Stimulated activated naive CD8-positive, alpha-beta T cell treated with anti-CD3 and anti-CD28 coated beads, Interleukin-15, Interleukin-2, amounts not matched to agents 100 U/mL and 50 U/mL, for 24 hours (primary cell): ENCODE measurements at regions not wholly inside any gene's neighbourhood (a gene's known extent, or its start where the extent isn't known, plus 50 kb on each side); places are given as distances from the start of the nearest gene placed in this dataset.
"Not testable (repeated sequence)": the region's sequence is repeated elsewhere in the genome, so short reads cannot be mapped to it uniquely, and the experiment has no call there.

Experiments
- ATAC-seq: fragments of 150-1000 bp; cut with Tn5 transposase; one replicate; pipeline ENCODE4 v1.10.0; 2021
- DNase-seq: peaks from one replicate; pipeline ENCODE4 v3.0.0; 2021

DNA sequence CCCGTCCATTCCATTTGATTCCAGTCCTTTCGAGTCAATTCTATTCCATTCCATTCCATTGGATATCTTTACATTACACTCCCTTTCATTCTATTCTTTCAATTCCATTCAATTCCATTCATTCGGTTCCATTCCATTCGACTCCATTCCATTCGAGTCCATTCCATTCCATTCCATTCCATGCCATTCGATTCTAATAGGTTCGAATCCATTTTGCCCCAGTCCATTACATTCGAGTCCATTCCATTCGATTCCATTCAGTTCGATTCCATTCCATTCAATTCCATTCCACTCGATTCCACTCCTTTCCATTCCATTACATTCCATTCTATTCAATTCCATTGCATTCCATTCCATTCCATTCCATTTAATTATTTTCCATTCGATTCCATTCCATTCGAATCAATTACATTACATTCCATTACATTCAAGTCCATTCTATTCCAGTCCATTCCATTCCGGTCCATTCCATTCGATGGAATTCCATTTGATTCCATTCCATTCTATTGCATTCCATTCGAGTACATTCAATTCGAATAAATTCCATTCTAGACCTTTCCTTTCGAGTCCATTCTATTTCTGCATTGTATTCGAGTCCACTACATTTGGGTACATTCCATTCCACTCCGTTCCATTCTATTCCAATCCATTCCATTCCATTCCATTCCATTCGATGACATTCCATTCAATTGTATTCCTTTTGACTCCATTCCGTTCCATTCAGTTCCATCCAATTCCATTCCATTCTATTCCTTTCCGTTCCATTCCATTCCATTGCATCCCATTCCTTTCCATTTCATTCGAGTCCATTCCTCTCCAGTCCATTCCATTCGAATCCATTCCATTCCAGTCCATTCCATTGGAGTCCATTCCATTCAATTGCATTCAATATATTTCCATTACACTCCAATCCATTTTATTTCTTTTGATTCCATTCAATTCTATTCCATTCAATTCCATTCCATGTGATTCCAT, 2604.8 kb upstream of the TPTE start:
- ATAC-seq: no peak
- DNase-seq: no peak

DNA sequence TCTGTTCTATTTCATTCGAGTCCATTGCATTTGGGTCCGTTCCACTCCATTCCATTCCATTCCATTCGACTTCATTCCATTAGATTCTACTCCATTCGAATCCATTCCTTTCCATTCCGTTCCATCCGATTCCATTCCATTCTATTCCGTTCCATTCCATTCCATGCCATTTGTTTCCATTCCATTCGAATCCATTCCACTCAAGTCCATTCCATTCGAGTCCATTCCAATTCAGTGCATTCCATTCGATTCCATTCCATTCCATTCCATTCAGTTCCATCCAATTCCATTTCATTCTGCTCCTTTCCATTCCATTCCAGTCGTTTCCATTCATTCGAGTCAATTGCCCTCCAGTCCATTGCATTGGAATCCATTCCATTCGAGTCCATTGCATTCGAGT, 2603.7 kb upstream of the TPTE start:
- DNase-seq (no peak), ATAC-seq (no peak)

DNA sequence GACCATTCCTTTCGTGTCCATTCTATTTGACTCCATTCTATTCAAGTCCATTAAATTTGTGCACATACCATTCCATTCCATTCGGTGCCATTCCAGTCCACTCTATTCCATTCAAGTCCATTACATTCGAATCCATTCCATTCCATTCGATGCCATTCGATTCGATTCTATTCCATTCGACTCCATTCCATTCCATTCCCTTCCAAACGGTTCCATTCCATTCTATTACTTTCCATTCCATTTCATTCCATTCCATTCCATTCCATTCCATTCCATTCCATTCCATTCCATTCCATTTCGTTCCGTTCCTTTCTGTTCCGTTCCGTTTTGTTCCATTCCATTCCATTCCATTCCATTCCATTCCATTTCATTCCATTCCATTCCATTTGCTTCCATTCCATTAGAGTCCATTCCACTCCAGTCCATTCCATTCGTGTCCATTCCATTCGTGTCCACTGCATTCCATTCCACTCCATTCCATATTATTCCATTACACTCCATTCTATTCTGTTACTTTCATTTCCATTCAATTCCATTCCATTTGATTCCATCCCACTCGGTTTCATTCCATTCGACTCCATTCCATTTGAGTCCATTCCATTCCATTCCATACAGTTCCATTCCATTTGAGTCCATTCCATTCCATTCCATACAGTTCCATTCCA, 2595.3 kb upstream of the TPTE start:
- not testable (repeated sequence) for DNase-seq
- peak; percentile 66 for ATAC-seq

DNA sequence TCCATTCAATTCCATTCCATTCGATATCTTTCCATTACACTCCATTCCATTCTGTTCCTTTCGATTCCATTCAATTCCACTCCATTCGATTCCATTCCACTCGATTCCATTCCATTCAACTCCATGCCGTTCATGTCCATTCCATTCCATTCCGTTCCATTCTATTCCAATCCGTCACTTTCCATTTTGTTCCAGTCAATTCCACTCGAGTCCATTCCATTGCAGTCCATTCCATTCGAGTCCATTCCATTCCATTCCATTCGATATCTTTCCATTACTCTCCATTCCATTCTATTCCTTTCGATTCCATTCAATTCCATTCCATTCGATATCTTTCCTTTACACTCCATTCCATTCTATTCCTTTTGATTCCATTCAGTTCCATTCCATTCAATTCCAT, 2592.9 kb upstream of the TPTE start:
- ATAC-seq, DNase-seq: not testable (repeated sequence)

DNA sequence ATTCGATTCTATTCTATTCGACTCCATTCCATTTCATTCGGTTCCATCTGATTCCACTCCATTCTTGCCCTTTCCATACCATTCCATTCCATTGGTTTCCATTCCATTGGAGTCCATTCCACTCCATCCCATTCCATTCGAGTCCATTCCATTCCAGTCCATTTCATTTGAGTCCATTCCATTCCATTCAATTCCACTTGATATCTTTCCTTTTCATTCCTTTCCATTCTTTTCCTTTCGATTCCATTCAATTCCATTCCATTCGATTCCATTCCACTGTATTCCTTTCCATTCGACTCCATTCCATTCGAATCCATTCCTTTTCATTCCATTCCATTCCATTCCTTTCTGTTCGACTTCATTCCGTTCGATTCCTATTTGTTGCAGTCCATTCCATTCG, 2591.8 kb upstream of the TPTE start:
- ATAC-seq, DNase-seq: not testable (repeated sequence)

DNA sequence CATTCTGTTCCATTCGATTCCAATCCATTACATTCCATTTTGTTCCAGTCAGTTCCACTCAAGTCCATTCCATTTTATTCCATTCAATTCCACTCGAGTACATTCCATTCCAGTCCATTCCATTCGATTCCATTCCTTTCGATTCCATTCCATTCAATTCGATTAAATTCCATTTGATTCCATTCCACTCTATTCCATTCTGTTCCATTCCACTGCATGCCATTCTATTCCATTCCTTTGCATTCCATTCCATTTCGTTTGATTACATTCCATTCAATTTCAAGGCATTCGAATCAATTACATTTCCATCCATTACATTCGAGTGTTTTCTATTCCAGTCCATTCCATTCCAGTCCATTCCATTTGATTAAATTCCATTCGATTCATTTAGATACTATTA, 2590.9 kb upstream of the TPTE start:
- DNase-seq, ATAC-seq: not testable (repeated sequence)

- ATAC-seq, DNase-seq: not testable (repeated sequence)
These were observed 2589.3 kb upstream of the TPTE start for GRCh38 chr21:7932113-7932512.

GRCh38 chr21:7932834-7933233, 2588.5 kb upstream of the TPTE start:
- not testable (repeated sequence) for DNase-seq

GRCh38 chr21:7933923-7934322, 2587.5 kb upstream of the TPTE start:
- ATAC-seq: no peak
- no peak for DNase-seq

More at GRCh38 chr21:7932834-7933233, 2588.5 kb upstream of the TPTE start:
- not testable (repeated sequence) for ATAC-seq

DNA sequence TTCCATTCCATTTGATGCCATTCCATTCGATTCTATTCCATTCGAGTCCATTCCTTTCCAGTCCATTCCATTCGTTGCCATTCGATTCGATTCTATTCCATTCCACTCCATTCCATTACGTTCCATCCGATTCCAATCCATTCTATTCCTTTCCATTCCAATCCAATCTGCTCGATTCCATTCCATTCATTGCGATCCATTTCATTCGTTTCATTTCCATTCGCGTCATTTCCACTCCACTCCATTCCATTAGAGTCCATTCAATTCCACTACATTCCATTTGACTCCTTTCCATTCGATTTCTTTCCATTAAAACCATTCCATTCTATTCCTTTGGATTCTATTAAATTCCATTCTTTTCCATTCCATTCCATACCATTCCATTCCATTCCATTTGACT, 2584.1 kb upstream of the TPTE start:
- not testable (repeated sequence) for ATAC-seq

DNA sequence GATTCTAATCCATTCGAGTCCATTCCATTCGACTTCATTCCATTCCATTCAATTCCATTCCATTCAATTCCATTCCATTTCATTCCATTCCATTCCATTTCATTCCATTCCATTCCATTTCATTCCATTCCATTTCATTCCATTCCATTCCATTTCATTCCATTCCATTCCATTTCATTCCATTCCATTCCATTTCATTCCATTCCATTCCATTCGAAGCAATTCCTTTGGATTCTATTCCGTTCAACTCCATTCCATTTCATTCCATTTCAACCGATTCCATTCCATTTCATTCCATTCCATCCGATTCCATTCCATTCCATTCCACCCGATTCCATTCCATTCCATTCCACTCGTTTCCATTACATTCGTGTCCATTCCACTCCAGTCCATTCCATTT, 2583.2 kb upstream of the TPTE start:
- DNase-seq, ATAC-seq: not testable (repeated sequence)

More for the DNA sequence above, 2584.1 kb upstream of the TPTE start:
- not testable (repeated sequence) for DNase-seq

GRCh38 chr21:7941432-7941831, 2580.0 kb upstream of the TPTE start:
- not testable (repeated sequence) for DNase-seq, ATAC-seq

DNA sequence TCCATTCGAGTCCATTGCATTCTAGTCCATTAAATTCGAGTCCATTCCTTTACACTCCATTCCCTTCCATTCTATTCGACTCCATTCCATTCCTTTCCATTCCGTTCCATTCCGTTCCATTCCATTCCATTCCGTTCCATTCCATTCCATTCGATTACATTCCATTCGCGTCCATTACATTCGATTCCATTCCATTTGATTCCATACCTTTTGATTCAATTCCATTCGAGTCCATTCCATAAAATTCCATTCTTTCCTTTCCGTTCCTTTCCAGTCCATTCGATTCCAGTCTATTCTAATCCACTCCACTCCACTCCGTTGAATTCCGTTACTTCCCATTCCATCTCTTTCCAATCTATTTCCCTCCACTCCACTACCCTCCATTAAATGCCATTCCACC, 2579.2 kb upstream of the TPTE start:
- not testable (repeated sequence) for DNase-seq, ATAC-seq

DNA sequence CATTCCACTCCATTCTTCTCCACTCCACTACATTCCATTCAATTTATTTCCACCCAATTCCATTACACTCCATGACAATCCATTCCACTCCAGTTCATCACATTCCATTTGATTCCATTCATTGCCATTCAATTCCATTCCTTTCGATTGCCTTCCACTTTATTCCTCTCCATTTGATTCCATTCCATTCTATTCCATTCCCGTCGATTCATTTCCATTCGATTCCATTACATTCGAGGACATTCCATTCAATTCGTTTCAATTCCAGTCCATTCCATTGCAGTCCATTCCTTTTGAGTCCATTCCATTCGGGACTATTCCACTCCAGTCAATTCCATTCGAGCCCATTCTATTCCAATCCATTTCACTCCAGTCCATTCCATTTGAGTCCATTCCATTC, 2577.8 kb upstream of the TPTE start:
- ATAC-seq, DNase-seq: not testable (repeated sequence)

DNA sequence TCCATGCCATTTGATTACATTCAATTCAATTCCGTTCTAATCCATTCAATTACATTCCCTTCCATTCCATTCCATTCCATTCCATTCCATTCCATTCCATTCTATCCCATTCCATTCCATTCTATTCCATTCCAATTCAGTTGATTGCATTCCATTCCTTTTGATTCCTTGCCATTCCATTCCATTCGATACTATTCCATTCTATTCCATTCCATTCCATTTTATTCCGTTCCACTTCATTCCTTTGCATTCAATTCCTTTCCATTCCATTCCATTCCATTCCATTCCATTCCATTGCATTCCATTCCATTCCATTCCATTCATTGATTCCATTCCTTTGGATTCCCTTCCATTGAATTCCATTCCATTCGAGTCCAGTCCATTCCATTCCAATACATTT, 2574.0 kb upstream of the TPTE start:
- no peak for ATAC-seq

DNA sequence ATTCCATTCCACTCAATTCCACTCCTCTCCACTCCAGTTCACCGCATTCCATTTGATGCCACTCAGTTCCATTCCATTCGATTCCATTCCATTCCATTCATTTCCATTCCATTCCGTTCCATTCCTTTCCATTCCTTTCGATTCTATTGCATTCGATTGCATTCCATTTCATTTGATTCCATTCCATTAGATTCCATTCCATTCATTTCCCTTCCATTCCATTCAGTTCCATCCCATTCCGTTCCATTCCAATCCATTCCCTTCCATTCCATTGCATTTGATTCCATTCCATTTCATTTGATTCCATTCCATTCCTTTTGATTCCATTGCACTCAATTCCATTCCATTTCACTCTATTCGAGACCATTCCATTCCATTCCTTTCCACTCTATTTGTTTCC, 2572.7 kb upstream of the TPTE start:
- not testable (repeated sequence) for DNase-seq, ATAC-seq

More for the DNA sequence above, 2574.0 kb upstream of the TPTE start:
- DNase-seq: no peak

- not testable (repeated sequence) for ATAC-seq, DNase-seq
These were observed 2571.5 kb upstream of the TPTE start for GRCh38 chr21:7949882-7950281.

- no peak for ATAC-seq
- no peak for DNase-seq
These were observed 2569.4 kb upstream of the TPTE start for GRCh38 chr21:7951854-7952519.

DNA sequence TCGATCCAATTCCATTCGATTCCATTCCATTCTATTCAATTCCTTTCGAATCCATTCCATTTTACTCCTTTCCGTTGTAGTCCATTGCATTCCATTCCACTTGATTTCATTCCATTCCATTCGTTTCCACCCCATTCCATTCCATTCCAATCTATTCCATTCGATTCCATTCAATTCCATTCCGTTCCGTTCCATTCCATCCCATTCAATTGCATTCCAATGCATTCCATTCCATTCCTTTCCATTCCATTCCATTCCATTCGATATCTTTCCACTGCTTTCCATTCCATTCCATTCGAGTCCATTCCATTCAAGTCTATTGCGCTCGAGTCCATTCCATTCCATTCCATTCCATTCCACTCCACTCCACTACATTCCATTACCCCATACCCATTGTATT, 2568.7 kb upstream of the TPTE start:
- DNase-seq (no peak), ATAC-seq (no peak)

- DNase-seq (no peak), ATAC-seq (no peak)
These were observed 2568.3 kb upstream of the TPTE start for GRCh38 chr21:7953058-7953457.

DNA sequence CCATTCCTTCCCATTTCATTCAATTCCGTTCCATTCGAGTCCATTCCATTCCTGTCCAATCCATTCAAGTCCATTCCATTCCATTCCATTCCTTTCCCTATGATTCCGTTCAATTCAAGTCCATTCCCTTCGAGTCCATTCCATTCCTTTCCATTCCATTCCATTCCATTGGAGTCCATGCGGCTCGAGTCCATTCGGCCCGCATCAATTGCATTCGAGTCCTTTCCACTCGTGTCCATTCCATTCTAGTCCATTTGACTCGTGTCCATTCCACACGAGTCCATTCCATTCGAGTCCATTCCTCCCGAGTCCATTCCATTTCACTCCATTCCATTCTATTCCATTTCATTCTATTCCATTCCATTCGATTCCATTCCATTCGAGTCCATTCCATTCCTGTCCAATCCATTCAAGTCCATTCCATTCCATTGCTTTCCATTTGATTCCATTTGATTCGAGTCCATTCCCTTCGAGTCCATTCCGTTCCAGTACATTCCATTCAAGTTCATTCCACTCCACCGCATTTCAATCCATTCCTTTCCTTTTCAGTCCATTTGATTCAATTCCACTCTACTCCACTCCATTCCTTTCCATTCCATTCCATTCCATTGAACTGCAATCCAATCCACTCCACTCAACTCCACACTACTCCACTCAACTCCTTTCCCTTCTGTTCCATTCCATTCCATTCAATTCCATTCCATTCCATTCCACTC, 2565.9 kb upstream of the TPTE start:
- not testable (repeated sequence) for ATAC-seq

DNA sequence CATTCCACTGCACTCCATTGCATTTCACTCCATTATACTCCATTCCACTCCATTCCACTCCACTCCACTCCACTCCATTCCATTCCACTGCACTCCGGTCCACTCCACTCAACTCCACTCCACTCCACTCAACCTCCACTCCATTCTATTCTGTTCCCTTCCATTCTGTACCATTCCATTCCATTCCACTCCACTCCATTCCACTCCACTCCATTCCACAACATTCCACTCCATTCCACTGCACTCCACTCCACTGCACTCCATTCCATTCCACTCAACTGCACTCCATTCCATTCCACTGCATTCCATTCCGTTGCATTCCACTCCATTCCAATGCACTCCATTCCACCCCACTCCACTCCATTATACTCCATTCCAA, 2565.3 kb upstream of the TPTE start:
- ATAC-seq: peak; percentile 14
- DNase-seq: not testable (repeated sequence)

More for the DNA sequence above, 2565.9 kb upstream of the TPTE start:
- not testable (repeated sequence) for DNase-seq
